Endothelial cell of umbilical vein (primary cell): ENCODE measurements at regions not wholly inside any gene's neighbourhood (a gene's known extent, or its start where the extent isn't known, plus 50 kb on each side); places are given as distances from the start of the nearest gene placed in this dataset.

Source experiments
- BruUV-seq: library from RNA; stranded (reverse); fragments of 400-500 nt; replicated peaks from 2 replicates; lab custom pipeline; 2021; lab: Mats Ljungman, UMichigan
- CTCF ChIA-PET: fragments of 300-600, 350-600 bp; sonication (Branson Sonifier 250); formaldehyde crosslinking; loops from one replicate; lab custom pipeline; 2021; ENCODE audit warnings: antibody characterized with exemption, inconsistent platforms; lab: Charles Lee
- POLR2A ChIA-PET: fragments of 300-600, 350-600 bp; sonication (Branson Sonifier 250); formaldehyde crosslinking; loops from one replicate; lab custom pipeline; 2021; ENCODE audit warnings: antibody characterized with exemption, inconsistent platforms; lab: Charles Lee
- DNase-seq: peaks from one replicate; pipeline ENCODE4 v3.0.0-alpha.2; 2011; ENCODE audit warnings: low read depth, low spot score
- FAIRE-seq: peaks from 2 replicates; lab custom pipeline; 2011; peaks lifted over from hg19 to GRCh38; lab: Jason Lieb, UNC
- H2AFZ ChIP-seq: 2 replicates; pipeline ENCODE4 v1.6.0; 2012; ENCODE audit warnings: low read depth, low read length, control low read depth, inconsistent platforms
- H3K27ac ChIP-seq: 2 replicates; pipeline ENCODE4 v1.5.1; 2011; ENCODE audit warnings: low read depth, mild to moderate bottlenecking, control low read depth, low read length, moderate library complexity; ENCODE audit not compliant: insufficient read depth
- H3K27me3 ChIP-seq, 2 experiments: 2 replicates each; pipeline versions ENCODE4 v1.6.0 to v1.6.1; 2011; ENCODE audit warnings: low read length in 2 of 2, mixed read lengths in 1 of 2; ENCODE audit not compliant: control insufficient read depth in 2 of 2, insufficient read depth in 2 of 2
- H3K36me3 ChIP-seq, 2 experiments: 2 replicates in 1 of 2; 3 replicates in 1 of 2; pipeline ENCODE4 v1.5.1; 2011; ENCODE audit warnings: low read length in 2 of 2, mild to moderate bottlenecking in 1 of 2, moderate library complexity in 1 of 2; ENCODE audit not compliant: control insufficient read depth in 2 of 2, insufficient read depth in 2 of 2; ENCODE audit errors: extremely low read depth in 1 of 2
- H3K4me1 ChIP-seq: 3 replicates; pipeline ENCODE4 v1.5.1; 2011; ENCODE audit warnings: mild to moderate bottlenecking, low read length; ENCODE audit not compliant: control insufficient read depth, insufficient read depth; ENCODE audit errors: extremely low read depth
- H3K4me2 ChIP-seq: 2 replicates; pipeline ENCODE4 v1.6.1; 2011; ENCODE audit warnings: low read length, control low read depth, mixed read lengths; ENCODE audit not compliant: insufficient read depth
- H3K4me3 ChIP-seq, 3 experiments: fragments of 200-600 bp in 1 of 3; sonication (generic), shearing (Covaris generic) in 1 of 3; replicated peaks in 1 of 3; 2 replicates each; pipeline ENCODE4 v1.5.1; 2011 to 2016; ENCODE audit warnings: control low read depth in 3 of 3, low read length in 3 of 3, mild to moderate bottlenecking in 2 of 3, inconsistent platforms in 1 of 3, low read depth in 1 of 3, moderate library complexity in 1 of 3; ENCODE audit not compliant: insufficient read depth in 1 of 3
- H3K79me2 ChIP-seq: 2 replicates; pipeline ENCODE4 v1.6.0; 2012; ENCODE audit warnings: low read length, inconsistent platforms; ENCODE audit not compliant: control insufficient read depth, insufficient read depth
- H3K9ac ChIP-seq: replicated peaks from 2 replicates; pipeline ENCODE3; 2011; ENCODE audit warnings: low read length, control low read depth; ENCODE audit not compliant: insufficient read depth; ENCODE audit errors: extremely low read depth
- H3K9me1 ChIP-seq: replicated peaks from 3 replicates; pipeline ENCODE4 v1.6.0; 2011; ENCODE audit warnings: mild to moderate bottlenecking, low read length; ENCODE audit not compliant: control insufficient read depth, insufficient read depth; ENCODE audit errors: extremely low read depth
- H3K9me3 ChIP-seq: replicated peaks from 2 replicates; pipeline ENCODE4 v1.5.1; 2012; ENCODE audit warnings: low read length, inconsistent platforms; ENCODE audit not compliant: control insufficient read depth, insufficient read depth
- H4K20me1 ChIP-seq: replicated peaks from 2 replicates; pipeline ENCODE3; 2011; ENCODE audit warnings: mild to moderate bottlenecking, low read length; ENCODE audit not compliant: control insufficient read depth, insufficient read depth; ENCODE audit errors: extremely low read depth
- EZH2 ChIP-seq: IDR thresholded peaks from 2 replicates; pipeline ENCODE4 v1.6.1; 2012; ENCODE audit warnings: borderline replicate concordance, low read depth, mild to moderate bottlenecking, moderate library complexity, low read length, inconsistent platforms; ENCODE audit not compliant: severe bottlenecking
- FOS ChIP-seq: IDR thresholded peaks from 2 replicates; pipeline ENCODE4 v1.6.1; 2011; ENCODE audit warnings: mild to moderate bottlenecking, low read length, moderate library complexity, borderline replicate concordance; ENCODE audit not compliant: insufficient read depth
- GATA2 ChIP-seq: IDR thresholded peaks from 2 replicates; pipeline ENCODE4 v1.7.0; 2011; ENCODE audit warnings: low read depth, mild to moderate bottlenecking, moderate library complexity, mixed read lengths, low read length; ENCODE audit not compliant: insufficient read length, insufficient read depth
- JUN ChIP-seq: IDR thresholded peaks from 2 replicates; pipeline ENCODE4 v1.6.1; 2011; ENCODE audit warnings: borderline replicate concordance, low read depth; ENCODE audit not compliant: insufficient read length, insufficient read depth
- MAX ChIP-seq: IDR thresholded peaks from 2 replicates; pipeline ENCODE4 v1.6.1; 2011; ENCODE audit not compliant: insufficient read depth, insufficient read length
- MYC ChIP-seq: IDR thresholded peaks from one replicate; pipeline ENCODE4 v1.6.1; 2011; ENCODE audit warnings: mild to moderate bottlenecking, low read depth, low read length
- POLR2A ChIP-seq: IDR thresholded peaks from 2 replicates; pipeline ENCODE4 v1.6.1; 2012; ENCODE audit warnings: low read depth, mild to moderate bottlenecking, control low read depth, low read length
- POLR2AphosphoS5 ChIP-seq: IDR thresholded peaks from 2 replicates; pipeline ENCODE4 v1.6.1; 2012; ENCODE audit warnings: low read depth, mild to moderate bottlenecking, control low read depth, low read length, moderate library complexity; ENCODE audit not compliant: insufficient read depth
- dilution Hi-C: fragments of 300-500 bp; cut with MboI; formaldehyde crosslinking; loops from one replicate; pipeline ENCODE4 v1.15.0; 2019; ENCODE audit warnings: low sequenced_read_pairs; ENCODE audit not compliant: extremely low pct_ligation_motif_present
- intact Hi-C: fragments of 100-400 bp; cut with micrococcal nuclease; formaldehyde crosslinking; loops from one replicate; pipeline ENCODE4 v1.10.0; 2022
- TF ChIP-seq, protein P1 (sequence below), 2 donors: IDR thresholded peaks; 1 replicate in 1 of 2; 2 replicates in 1 of 2; pipeline ENCODE4 v1.5.1; 2011; ENCODE audit warnings: low read length in 2 of 2, mild to moderate bottlenecking in 2 of 2, moderate library complexity in 2 of 2, control low read depth in 1 of 2, inconsistent platforms in 1 of 2, low read depth in 1 of 2; ENCODE audit not compliant: insufficient read depth in 1 of 2; ENCODE audit errors: extremely low read depth in 1 of 2

- TF ChIP-seq JUN (no peak), EZH2 (no peak), POLR2A (no peak), FOS (no peak), POLR2AphosphoS5 (no peak), GATA2 (no peak), MYC (no peak), MAX (no peak)
- TF ChIP-seq, protein P1, sequence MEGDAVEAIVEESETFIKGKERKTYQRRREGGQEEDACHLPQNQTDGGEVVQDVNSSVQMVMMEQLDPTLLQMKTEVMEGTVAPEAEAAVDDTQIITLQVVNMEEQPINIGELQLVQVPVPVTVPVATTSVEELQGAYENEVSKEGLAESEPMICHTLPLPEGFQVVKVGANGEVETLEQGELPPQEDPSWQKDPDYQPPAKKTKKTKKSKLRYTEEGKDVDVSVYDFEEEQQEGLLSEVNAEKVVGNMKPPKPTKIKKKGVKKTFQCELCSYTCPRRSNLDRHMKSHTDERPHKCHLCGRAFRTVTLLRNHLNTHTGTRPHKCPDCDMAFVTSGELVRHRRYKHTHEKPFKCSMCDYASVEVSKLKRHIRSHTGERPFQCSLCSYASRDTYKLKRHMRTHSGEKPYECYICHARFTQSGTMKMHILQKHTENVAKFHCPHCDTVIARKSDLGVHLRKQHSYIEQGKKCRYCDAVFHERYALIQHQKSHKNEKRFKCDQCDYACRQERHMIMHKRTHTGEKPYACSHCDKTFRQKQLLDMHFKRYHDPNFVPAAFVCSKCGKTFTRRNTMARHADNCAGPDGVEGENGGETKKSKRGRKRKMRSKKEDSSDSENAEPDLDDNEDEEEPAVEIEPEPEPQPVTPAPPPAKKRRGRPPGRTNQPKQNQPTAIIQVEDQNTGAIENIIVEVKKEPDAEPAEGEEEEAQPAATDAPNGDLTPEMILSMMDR (IDR thresholded peaks at IDR 0.05; ENCODE audit: extremely low read depth in 1 of 2, insufficient read depth in 1 of 2, low read depth in 1 of 2, low read length in 2 of 2) = no peak
- Histone ChIP-seq H3K9ac (no peak overlapping the region), H3K27ac (no peak overlapping the region), H3K27me3 (no peaks in the 10 kb centered on the region), H4K20me1 (no peaks in the 10 kb centered on the region), H3K4me2 (no peak overlapping the region), H3K36me3 (no peaks in the 10 kb centered on the region), H3K4me1 (no peaks in the 10 kb centered on the region), H2AFZ (no peak overlapping the region), H3K9me3 (no peaks in the 10 kb centered on the region), H3K79me2 (no peaks in the 10 kb centered on the region), H3K4me3 (no peak overlapping the region), H3K9me1 (no peaks in the 10 kb centered on the region)
- dilution Hi-C loops = no loop called here
- CTCF ChIA-PET = interaction anchor here (1.2 kb wide), 1 partner anchor 128 kb away, joined by 3 read pairs; no protein-coding TSS in a partner anchor
- FAIRE-seq (no peak), DNase-seq (no peak)
- no TSS peak for BruUV-seq
- intact Hi-C loops = no loop called here
- POLR2A ChIA-PET = no interaction called here
These were observed 103.7 kb downstream of the SKIDA1 start for GRCh38 chr10:21421794-21422193.
